ENCODE measurements at regions not wholly inside any gene's neighbourhood (a gene's known extent, or its start where the extent isn't known, plus 50 kb on each side); places are given as distances from the start of the nearest gene placed in this dataset.

GRCh38 chr3:40853474-40853873 lies 328.7 kb downstream of the ZNF621 start:
- Histone ChIP-seq H3K4me2 (ENCODE audit: insufficient read depth, low read length) (no peak overlapping the region), H3K27ac (ENCODE audit: low read depth, low read length) (no peak overlapping the region), H4K20me1 (ENCODE audit: insufficient read depth, low read length) (no peaks in the 10 kb centered on the region), H3K36me3 (ENCODE audit: insufficient read depth, low read length) (no peaks in the 10 kb centered on the region), H3K27me3 (ENCODE audit: insufficient read depth, low read length) (no peaks in the 10 kb centered on the region), H3K79me2 (ENCODE audit: insufficient read depth, low read length) (no peaks in the 10 kb centered on the region), H3K4me1 (ENCODE audit: insufficient read depth, low read length) (no peaks in the 10 kb centered on the region), H3K9me3 (ENCODE audit: low read depth, low read length) (no peaks in the 10 kb centered on the region), H2AFZ (ENCODE audit: low read length) (no peak overlapping the region), H3K4me3 (ENCODE audit: insufficient read depth, low read length) (no peak overlapping the region)
- no peak for TF ChIP-seq CTCF (IDR thresholded peaks at IDR 0.05; ENCODE audit: extremely low read depth, low read depth, low read length)
- DNase-seq (ENCODE audit: insufficient read length, low spot score, missing footprints) = no peak

- TF ChIP-seq CTCF (IDR thresholded peaks at IDR 0.05; ENCODE audit: extremely low read depth, low read depth, low read length) = no peak
Observed at GRCh38 chr3:40855871-40856270, 331.1 kb downstream of the ZNF621 start.

GRCh38 chr3:40858364-40859115 lies 333.8 kb downstream of the ZNF621 start:
- Histone ChIP-seq H4K20me1 (ENCODE audit: insufficient read depth, low read length) (no peaks in the 10 kb centered on the region), H3K79me2 (ENCODE audit: insufficient read depth, low read length) (no peaks in the 10 kb centered on the region), H3K4me1 (ENCODE audit: insufficient read depth, low read length) (no peaks in the 10 kb centered on the region), H3K36me3 (ENCODE audit: insufficient read depth, low read length) (no peaks in the 10 kb centered on the region), H3K27me3 (ENCODE audit: insufficient read depth, low read length) (no peaks in the 10 kb centered on the region), H3K27ac (ENCODE audit: low read depth, low read length) (no peak overlapping the region), H3K9me3 (ENCODE audit: low read depth, low read length) (no peaks in the 10 kb centered on the region), H2AFZ (ENCODE audit: low read length) (no peak overlapping the region), H3K4me2 (ENCODE audit: insufficient read depth, low read length) (no peak overlapping the region), H3K4me3 (ENCODE audit: insufficient read depth, low read length) (no peak overlapping the region)
- no peak for TF ChIP-seq CTCF (IDR thresholded peaks at IDR 0.05; ENCODE audit: extremely low read depth, low read depth, low read length)
- DNase-seq (ENCODE audit: insufficient read length, low spot score, missing footprints) = no peak

More at GRCh38 chr3:40855871-40856270, 331.1 kb downstream of the ZNF621 start:
- Histone ChIP-seq H3K79me2 (ENCODE audit: insufficient read depth, low read length) (no peaks in the 10 kb centered on the region), H3K4me1 (ENCODE audit: insufficient read depth, low read length) (no peaks in the 10 kb centered on the region), H3K4me3 (ENCODE audit: insufficient read depth, low read length) (no peak overlapping the region), H2AFZ (ENCODE audit: low read length) (no peak overlapping the region), H4K20me1 (ENCODE audit: insufficient read depth, low read length) (no peaks in the 10 kb centered on the region), H3K27ac (ENCODE audit: low read depth, low read length) (no peak overlapping the region), H3K27me3 (ENCODE audit: insufficient read depth, low read length) (no peaks in the 10 kb centered on the region), H3K4me2 (ENCODE audit: insufficient read depth, low read length) (no peak overlapping the region), H3K9me3 (ENCODE audit: low read depth, low read length) (no peaks in the 10 kb centered on the region), H3K36me3 (ENCODE audit: insufficient read depth, low read length) (no peaks in the 10 kb centered on the region)
- no peak for DNase-seq (ENCODE audit: insufficient read length, low spot score, missing footprints)

- no peak for TF ChIP-seq CTCF (IDR thresholded peaks at IDR 0.05; ENCODE audit: extremely low read depth, low read depth, low read length)
- H2AFZ ChIP-seq (ENCODE audit: low read length) = no peak overlapping the region
Observed at GRCh38 chr3:40862946-40863345, 336.4 kb upstream of the CTNNB1 start.

More at GRCh38 chr3:40862946-40863345, 336.4 kb upstream of the CTNNB1 start:
- no peaks in the 10 kb centered on the region for H3K79me2 ChIP-seq (ENCODE audit: insufficient read depth, low read length)
- no peak overlapping the region for H3K4me2 ChIP-seq (ENCODE audit: insufficient read depth, low read length)
- H3K4me1 ChIP-seq (ENCODE audit: insufficient read depth, low read length) = no peaks in the 10 kb centered on the region
- H4K20me1 ChIP-seq (ENCODE audit: insufficient read depth, low read length) = no peaks in the 10 kb centered on the region
- no peaks in the 10 kb centered on the region for H3K9me3 ChIP-seq (ENCODE audit: low read depth, low read length)
- H3K27me3 ChIP-seq (ENCODE audit: insufficient read depth, low read length) = no peaks in the 10 kb centered on the region
- no peak overlapping the region for H3K4me3 ChIP-seq (ENCODE audit: insufficient read depth, low read length)
- H3K36me3 ChIP-seq (ENCODE audit: insufficient read depth, low read length) = no peaks in the 10 kb centered on the region
- DNase-seq (ENCODE audit: insufficient read length, low spot score, missing footprints) = no peak
- H3K27ac ChIP-seq (ENCODE audit: low read depth, low read length) = no peak overlapping the region
